ENCODE measurements at regions not wholly inside any gene's neighbourhood (a gene's known extent, or its start where the extent isn't known, plus 50 kb on each side); places are given as distances from the start of the nearest gene placed in this dataset.

DNA sequence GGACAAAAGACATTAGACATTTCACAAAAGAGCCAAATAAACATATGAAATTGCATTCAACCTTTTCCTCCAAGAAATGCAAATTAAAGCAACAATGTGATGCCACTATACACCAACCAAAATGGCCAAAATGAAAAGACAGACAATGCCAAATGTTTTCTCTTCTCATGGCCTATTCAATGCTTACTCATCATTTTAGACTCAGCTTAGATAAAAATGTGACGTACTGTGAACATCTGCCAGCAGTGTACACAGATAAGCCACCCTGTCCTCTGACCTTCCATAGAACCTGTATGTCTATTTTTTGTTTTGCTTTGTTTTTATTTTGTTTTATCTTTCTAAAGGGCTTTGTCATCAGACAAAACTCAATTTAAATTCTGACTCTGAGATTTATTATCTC is 385.2 kb downstream of the FRK start (continued):
- TF ChIP-seq, protein P1, sequence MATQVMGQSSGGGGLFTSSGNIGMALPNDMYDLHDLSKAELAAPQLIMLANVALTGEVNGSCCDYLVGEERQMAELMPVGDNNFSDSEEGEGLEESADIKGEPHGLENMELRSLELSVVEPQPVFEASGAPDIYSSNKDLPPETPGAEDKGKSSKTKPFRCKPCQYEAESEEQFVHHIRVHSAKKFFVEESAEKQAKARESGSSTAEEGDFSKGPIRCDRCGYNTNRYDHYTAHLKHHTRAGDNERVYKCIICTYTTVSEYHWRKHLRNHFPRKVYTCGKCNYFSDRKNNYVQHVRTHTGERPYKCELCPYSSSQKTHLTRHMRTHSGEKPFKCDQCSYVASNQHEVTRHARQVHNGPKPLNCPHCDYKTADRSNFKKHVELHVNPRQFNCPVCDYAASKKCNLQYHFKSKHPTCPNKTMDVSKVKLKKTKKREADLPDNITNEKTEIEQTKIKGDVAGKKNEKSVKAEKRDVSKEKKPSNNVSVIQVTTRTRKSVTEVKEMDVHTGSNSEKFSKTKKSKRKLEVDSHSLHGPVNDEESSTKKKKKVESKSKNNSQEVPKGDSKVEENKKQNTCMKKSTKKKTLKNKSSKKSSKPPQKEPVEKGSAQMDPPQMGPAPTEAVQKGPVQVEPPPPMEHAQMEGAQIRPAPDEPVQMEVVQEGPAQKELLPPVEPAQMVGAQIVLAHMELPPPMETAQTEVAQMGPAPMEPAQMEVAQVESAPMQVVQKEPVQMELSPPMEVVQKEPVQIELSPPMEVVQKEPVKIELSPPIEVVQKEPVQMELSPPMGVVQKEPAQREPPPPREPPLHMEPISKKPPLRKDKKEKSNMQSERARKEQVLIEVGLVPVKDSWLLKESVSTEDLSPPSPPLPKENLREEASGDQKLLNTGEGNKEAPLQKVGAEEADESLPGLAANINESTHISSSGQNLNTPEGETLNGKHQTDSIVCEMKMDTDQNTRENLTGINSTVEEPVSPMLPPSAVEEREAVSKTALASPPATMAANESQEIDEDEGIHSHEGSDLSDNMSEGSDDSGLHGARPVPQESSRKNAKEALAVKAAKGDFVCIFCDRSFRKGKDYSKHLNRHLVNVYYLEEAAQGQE (IDR thresholded peaks at IDR 0.05; ENCODE audit: unreplicated experiment), result no peak
- TF ChIP-seq ZNF331 (CRISPR knock-in tag; IDR thresholded peaks at IDR 0.05; ENCODE audit: low read depth), result no peak
- TF ChIP-seq, protein P2, sequence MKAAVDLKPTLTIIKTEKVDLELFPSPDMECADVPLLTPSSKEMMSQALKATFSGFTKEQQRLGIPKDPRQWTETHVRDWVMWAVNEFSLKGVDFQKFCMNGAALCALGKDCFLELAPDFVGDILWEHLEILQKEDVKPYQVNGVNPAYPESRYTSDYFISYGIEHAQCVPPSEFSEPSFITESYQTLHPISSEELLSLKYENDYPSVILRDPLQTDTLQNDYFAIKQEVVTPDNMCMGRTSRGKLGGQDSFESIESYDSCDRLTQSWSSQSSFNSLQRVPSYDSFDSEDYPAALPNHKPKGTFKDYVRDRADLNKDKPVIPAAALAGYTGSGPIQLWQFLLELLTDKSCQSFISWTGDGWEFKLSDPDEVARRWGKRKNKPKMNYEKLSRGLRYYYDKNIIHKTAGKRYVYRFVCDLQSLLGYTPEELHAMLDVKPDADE (IDR thresholded peaks at IDR 0.05), result no peak

DNA sequence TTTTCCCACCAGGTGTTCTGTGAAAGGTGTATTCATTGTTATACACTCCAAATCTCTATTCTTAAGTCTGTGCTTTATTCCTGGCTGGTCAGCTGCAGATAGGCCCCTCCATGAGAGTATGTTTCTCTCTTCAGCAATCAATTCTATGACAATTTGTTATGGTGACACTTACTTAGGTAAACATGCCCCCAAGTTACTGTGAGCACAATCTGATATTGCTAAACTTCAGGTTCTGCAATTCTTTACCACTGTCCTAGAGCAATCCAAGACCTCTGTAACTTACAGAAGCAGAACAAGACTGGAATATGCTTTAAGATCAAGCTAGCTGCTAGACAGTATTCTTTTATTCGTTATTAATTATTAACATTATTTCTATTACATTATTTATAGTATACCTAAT is 391.9 kb downstream of the FRK start:
- no peaks in the 10 kb centered on the region for H3K79me2 ChIP-seq (replicated peaks; ENCODE audit: insufficient read depth)
- H3K27ac Mint-ChIP-seq, result no peak overlapping the region
- no peaks in the 10 kb centered on the region for H3K27me3 ChIP-seq (ENCODE audit: insufficient read depth)
- no peak overlapping the region for H3K4me2 ChIP-seq
- ATAC-seq (peak; percentile 49), DNase-seq (ENCODE audit: low spot score) (peak; percentile 10)
- H3K4me1 ChIP-seq (ENCODE audit: insufficient read depth), result no peaks in the 10 kb centered on the region
- H3K36me3 Mint-ChIP-seq (ENCODE audit: low read depth), result no peaks in the 10 kb centered on the region
- no peak overlapping the region for H3K4me3 ChIP-seq
- no peaks in the 10 kb centered on the region for H3F3A ChIP-seq (replicated peaks; ENCODE audit: low read depth)
- no peak overlapping the region for H3K27ac ChIP-seq (ENCODE audit: low read depth)
- no peaks in the 10 kb centered on the region for H4K20me1 ChIP-seq (replicated peaks; ENCODE audit: insufficient read depth)
- H3K9me2 ChIP-seq (ENCODE audit: insufficient read depth), result no peaks in the 10 kb centered on the region
- peaks cover 6% of the 10 kb centered on the region; the same call in 2 of the 3 replicates for H3K4me1 Mint-ChIP-seq
- H2AFZ ChIP-seq, result no peak overlapping the region
- H3K27me3 Mint-ChIP-seq (ENCODE audit: insufficient read depth, low read depth, poor library complexity), result no peaks in the 10 kb centered on the region
- no peaks in the 10 kb centered on the region for H3K9me3 Mint-ChIP-seq
- H3K4me3 Mint-ChIP-seq, result no peak overlapping the region
- no peaks in the 10 kb centered on the region for H3K36me3 ChIP-seq (ENCODE audit: insufficient read depth)
- TF ChIP-seq, protein P3, sequence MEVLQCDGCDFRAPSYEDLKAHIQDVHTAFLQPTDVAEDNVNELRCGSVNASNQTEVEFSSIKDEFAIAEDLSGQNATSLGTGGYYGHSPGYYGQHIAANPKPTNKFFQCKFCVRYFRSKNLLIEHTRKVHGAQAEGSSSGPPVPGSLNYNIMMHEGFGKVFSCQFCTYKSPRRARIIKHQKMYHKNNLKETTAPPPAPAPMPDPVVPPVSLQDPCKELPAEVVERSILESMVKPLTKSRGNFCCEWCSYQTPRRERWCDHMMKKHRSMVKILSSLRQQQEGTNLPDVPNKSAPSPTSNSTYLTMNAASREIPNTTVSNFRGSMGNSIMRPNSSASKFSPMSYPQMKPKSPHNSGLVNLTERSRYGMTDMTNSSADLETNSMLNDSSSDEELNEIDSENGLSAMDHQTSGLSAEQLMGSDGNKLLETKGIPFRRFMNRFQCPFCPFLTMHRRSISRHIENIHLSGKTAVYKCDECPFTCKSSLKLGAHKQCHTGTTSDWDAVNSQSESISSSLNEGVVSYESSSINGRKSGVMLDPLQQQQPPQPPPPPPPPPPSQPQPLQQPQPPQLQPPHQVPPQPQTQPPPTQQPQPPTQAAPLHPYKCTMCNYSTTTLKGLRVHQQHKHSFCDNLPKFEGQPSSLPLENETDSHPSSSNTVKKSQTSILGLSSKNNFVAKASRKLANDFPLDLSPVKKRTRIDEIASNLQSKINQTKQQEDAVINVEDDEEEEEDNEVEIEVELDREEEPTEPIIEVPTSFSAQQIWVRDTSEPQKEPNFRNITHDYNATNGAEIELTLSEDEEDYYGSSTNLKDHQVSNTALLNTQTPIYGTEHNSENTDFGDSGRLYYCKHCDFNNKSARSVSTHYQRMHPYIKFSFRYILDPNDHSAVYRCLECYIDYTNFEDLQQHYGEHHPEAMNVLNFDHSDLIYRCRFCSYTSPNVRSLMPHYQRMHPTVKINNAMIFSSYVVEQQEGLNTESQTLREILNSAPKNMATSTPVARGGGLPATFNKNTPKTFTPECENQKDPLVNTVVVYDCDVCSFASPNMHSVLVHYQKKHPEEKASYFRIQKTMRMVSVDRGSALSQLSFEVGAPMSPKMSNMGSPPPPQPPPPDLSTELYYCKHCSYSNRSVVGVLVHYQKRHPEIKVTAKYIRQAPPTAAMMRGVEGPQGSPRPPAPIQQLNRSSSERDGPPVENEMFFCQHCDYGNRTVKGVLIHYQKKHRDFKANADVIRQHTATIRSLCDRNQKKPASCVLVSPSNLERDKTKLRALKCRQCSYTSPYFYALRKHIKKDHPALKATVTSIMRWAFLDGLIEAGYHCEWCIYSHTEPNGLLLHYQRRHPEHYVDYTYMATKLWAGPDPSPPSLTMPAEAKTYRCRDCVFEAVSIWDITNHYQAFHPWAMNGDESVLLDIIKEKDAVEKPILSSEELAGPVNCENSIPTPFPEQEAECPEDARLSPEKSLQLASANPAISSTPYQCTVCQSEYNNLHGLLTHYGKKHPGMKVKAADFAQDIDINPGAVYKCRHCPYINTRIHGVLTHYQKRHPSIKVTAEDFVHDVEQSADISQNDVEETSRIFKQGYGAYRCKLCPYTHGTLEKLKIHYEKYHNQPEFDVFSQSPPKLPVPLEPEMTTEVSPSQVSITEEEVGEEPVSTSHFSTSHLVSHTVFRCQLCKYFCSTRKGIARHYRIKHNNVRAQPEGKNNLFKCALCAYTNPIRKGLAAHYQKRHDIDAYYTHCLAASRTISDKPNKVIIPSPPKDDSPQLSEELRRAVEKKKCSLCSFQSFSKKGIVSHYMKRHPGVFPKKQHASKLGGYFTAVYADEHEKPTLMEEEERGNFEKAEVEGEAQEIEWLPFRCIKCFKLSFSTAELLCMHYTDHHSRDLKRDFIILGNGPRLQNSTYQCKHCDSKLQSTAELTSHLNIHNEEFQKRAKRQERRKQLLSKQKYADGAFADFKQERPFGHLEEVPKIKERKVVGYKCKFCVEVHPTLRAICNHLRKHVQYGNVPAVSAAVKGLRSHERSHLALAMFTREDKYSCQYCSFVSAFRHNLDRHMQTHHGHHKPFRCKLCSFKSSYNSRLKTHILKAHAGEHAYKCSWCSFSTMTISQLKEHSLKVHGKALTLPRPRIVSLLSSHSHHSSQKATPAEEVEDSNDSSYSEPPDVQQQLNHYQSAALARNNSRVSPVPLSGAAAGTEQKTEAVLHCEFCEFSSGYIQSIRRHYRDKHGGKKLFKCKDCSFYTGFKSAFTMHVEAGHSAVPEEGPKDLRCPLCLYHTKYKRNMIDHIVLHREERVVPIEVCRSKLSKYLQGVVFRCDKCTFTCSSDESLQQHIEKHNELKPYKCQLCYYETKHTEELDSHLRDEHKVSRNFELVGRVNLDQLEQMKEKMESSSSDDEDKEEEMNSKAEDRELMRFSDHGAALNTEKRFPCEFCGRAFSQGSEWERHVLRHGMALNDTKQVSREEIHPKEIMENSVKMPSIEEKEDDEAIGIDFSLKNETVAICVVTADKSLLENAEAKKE (CRISPR knock-in tag; IDR thresholded peaks at IDR 0.05), result no peak
- TF ChIP-seq, protein P4, sequence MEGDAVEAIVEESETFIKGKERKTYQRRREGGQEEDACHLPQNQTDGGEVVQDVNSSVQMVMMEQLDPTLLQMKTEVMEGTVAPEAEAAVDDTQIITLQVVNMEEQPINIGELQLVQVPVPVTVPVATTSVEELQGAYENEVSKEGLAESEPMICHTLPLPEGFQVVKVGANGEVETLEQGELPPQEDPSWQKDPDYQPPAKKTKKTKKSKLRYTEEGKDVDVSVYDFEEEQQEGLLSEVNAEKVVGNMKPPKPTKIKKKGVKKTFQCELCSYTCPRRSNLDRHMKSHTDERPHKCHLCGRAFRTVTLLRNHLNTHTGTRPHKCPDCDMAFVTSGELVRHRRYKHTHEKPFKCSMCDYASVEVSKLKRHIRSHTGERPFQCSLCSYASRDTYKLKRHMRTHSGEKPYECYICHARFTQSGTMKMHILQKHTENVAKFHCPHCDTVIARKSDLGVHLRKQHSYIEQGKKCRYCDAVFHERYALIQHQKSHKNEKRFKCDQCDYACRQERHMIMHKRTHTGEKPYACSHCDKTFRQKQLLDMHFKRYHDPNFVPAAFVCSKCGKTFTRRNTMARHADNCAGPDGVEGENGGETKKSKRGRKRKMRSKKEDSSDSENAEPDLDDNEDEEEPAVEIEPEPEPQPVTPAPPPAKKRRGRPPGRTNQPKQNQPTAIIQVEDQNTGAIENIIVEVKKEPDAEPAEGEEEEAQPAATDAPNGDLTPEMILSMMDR (conservative IDR thresholded peaks at IDR 0.05; ENCODE audit: low read depth in 2 of 2), result no peak
- TF ChIP-seq EZH2 (IDR thresholded peaks at IDR 0.05; ENCODE audit: low read depth, unreplicated experiment) (no peak), EZH2phosphoT487 (IDR thresholded peaks at IDR 0.05; ENCODE audit: unreplicated experiment) (no peak), CREB1 (CRISPR knock-in tag; IDR thresholded peaks at IDR 0.05; ENCODE audit: low read depth) (no peak), STAT1 (IDR thresholded peaks at IDR 0.05; ENCODE audit: unreplicated experiment) (no peak), JUNB (IDR thresholded peaks at IDR 0.05; ENCODE audit: unreplicated experiment) (no peak)

All from GM23338 (cell line).